ENCODE measurements at regions not wholly inside any gene's neighbourhood (a gene's known extent, or its start where the extent isn't known, plus 50 kb on each side); places are given as distances from the start of the nearest gene placed in this dataset.

DNA sequence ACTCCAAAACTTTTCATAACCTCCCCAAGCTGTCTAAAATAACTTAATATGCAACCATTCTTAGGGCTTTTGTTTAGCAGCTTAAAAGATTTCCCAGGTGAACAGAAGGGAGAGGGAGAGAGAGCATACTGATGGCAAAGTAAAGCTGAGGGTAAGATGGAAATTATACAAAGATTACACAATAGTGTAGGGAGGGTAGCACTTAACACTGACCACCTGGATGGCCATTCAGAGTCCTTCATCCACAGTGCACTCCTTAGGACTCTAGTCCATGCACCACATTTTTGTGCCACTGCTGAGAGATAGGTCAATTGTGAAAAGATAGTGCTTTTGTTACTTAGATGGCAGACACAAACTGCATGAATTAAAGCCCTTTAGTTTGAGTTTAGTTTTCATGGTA lies 574.6 kb downstream of the LMO4 start:
- TF ChIP-seq, protein P1, sequence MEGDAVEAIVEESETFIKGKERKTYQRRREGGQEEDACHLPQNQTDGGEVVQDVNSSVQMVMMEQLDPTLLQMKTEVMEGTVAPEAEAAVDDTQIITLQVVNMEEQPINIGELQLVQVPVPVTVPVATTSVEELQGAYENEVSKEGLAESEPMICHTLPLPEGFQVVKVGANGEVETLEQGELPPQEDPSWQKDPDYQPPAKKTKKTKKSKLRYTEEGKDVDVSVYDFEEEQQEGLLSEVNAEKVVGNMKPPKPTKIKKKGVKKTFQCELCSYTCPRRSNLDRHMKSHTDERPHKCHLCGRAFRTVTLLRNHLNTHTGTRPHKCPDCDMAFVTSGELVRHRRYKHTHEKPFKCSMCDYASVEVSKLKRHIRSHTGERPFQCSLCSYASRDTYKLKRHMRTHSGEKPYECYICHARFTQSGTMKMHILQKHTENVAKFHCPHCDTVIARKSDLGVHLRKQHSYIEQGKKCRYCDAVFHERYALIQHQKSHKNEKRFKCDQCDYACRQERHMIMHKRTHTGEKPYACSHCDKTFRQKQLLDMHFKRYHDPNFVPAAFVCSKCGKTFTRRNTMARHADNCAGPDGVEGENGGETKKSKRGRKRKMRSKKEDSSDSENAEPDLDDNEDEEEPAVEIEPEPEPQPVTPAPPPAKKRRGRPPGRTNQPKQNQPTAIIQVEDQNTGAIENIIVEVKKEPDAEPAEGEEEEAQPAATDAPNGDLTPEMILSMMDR (IDR thresholded peaks at IDR 0.05; ENCODE audit: poor library complexity, severe bottlenecking): no peak
- no peak for ATAC-seq (ENCODE audit: low read depth)
- Histone ChIP-seq H3K4me3 (ENCODE audit: severe bottlenecking) (no peak overlapping the region), H3K36me3 (ENCODE audit: low read depth) (no peaks in the 10 kb centered on the region), H3K9me3 (ENCODE audit: severe bottlenecking) (no peaks in the 10 kb centered on the region), H3K27ac (ENCODE audit: poor library complexity, severe bottlenecking) (no peak overlapping the region), H3K27me3 (ENCODE audit: insufficient read depth, poor library complexity, severe bottlenecking) (no peaks in the 10 kb centered on the region), H3K4me1 (ENCODE audit: insufficient read depth, poor library complexity, severe bottlenecking) (no peaks in the 10 kb centered on the region)
- DNase-seq (ENCODE audit: low spot score): no peak

DNA sequence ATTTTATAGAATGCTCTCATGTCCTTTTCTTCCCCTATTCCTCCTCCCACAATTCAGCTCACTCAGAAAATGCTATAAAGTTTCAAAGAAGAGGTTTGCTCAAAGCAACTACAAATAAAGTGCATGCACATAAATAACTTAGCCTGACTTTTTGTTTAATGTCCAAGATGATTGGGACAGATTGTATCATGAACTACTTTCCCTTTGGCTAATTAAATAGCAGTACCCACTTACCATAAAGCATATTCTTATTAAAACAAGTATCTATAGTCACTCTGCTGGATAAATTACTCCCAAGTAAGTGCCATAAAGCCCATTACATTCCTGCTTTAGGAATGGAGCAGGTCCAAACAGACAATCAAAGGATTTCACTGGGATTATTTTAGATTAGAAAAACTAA lies 576.0 kb downstream of the LMO4 start:
- no peaks in the 10 kb centered on the region for H3K36me3 ChIP-seq (ENCODE audit: low read depth)
- H3K27ac ChIP-seq (ENCODE audit: poor library complexity, severe bottlenecking): no peak overlapping the region
- no peak for DNase-seq (ENCODE audit: low spot score)
- H3K4me1 ChIP-seq (ENCODE audit: insufficient read depth, poor library complexity, severe bottlenecking): no peaks in the 10 kb centered on the region
- H3K4me3 ChIP-seq (ENCODE audit: severe bottlenecking): no peak overlapping the region
- no peaks in the 10 kb centered on the region for H3K9me3 ChIP-seq (ENCODE audit: severe bottlenecking)
- H3K27me3 ChIP-seq (ENCODE audit: insufficient read depth, poor library complexity, severe bottlenecking): no peaks in the 10 kb centered on the region
- no peak for ATAC-seq (ENCODE audit: low read depth)
- TF ChIP-seq, protein P1 (IDR thresholded peaks at IDR 0.05; ENCODE audit: poor library complexity, severe bottlenecking): no peak

DNA sequence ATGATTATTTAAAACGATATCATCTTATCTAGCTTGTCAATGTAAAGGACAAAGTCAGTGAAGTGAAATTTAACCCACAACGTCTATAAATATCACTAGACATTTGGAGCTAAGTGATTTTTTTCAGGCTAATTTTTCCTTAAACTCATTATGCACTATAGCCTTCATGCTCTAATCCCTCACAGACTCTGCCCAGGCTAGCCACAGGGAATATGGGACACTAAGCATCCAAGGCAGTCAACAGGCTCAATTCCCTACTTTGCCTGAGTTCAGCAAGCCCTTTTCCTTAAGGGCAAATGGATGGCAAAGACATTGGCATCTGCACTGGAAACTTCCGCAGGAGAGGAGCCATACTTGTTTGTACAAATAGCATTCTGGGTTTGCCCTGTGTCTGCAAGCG lies 577.0 kb downstream of the LMO4 start:
- DNase-seq (ENCODE audit: low spot score): no peak
- no peak for ATAC-seq (ENCODE audit: low read depth)
- TF ChIP-seq, protein P1 (IDR thresholded peaks at IDR 0.05; ENCODE audit: poor library complexity, severe bottlenecking): no peak
- Histone ChIP-seq H3K27me3 (ENCODE audit: insufficient read depth, poor library complexity, severe bottlenecking) (no peaks in the 10 kb centered on the region), H3K36me3 (ENCODE audit: low read depth) (no peaks in the 10 kb centered on the region), H3K4me3 (ENCODE audit: severe bottlenecking) (no peak overlapping the region), H3K9me3 (ENCODE audit: severe bottlenecking) (no peaks in the 10 kb centered on the region), H3K27ac (ENCODE audit: poor library complexity, severe bottlenecking) (no peak overlapping the region), H3K4me1 (ENCODE audit: insufficient read depth, poor library complexity, severe bottlenecking) (no peaks in the 10 kb centered on the region)

DNA sequence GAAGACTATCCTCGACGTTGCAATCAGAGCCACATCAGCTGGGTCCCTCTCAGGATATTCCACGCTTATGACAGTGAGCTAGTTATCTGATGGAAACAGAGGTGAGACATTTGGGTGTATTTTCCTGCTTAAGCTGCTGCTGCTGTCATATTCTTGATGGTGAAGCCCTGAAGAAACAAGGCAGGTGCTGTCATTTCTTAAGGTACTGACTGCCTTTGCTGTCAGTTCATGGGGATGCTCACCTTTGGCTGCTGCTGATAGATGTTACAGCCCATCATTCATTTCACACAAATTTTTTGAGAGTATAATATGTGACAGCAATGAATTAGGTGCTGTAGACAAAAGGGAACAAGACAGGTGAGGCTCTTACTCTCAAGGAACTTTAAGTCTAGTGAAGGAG lies 577.4 kb downstream of the LMO4 start:
- Histone ChIP-seq H3K4me3 (ENCODE audit: severe bottlenecking) (no peak overlapping the region), H3K27ac (ENCODE audit: poor library complexity, severe bottlenecking) (no peak overlapping the region), H3K9me3 (ENCODE audit: severe bottlenecking) (no peaks in the 10 kb centered on the region), H3K27me3 (ENCODE audit: insufficient read depth, poor library complexity, severe bottlenecking) (no peaks in the 10 kb centered on the region), H3K36me3 (ENCODE audit: low read depth) (no peaks in the 10 kb centered on the region), H3K4me1 (ENCODE audit: insufficient read depth, poor library complexity, severe bottlenecking) (no peaks in the 10 kb centered on the region)
- TF ChIP-seq, protein P1 (IDR thresholded peaks at IDR 0.05; ENCODE audit: poor library complexity, severe bottlenecking): no peak
- DNase-seq (ENCODE audit: low spot score) (no peak), ATAC-seq (ENCODE audit: low read depth) (no peak)

DNA sequence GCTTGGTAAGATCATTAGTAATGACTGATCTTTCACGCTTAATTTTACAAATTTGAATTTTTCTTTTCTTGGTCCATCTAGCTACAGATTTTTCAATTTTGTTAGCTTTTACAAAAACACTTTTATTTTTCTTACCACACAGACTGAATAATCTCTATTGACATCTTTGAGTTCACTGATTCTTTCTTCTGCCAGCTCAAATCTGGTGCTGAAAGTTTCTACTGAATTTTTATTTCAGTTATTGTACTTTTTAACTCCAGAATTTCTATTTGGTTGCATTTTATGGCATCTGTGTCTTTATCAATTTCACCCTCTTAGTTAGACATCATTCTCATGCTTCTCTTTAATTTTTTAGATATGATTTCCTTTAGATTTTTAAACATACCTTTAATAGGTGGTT lies 584.7 kb downstream of the LMO4 start:
- H3K36me3 ChIP-seq (ENCODE audit: low read depth): no peaks in the 10 kb centered on the region
- DNase-seq (ENCODE audit: low spot score) (no peak), ATAC-seq (ENCODE audit: low read depth) (no peak)
- no peaks in the 10 kb centered on the region for H3K9me3 ChIP-seq (ENCODE audit: severe bottlenecking)
- H3K4me3 ChIP-seq (ENCODE audit: severe bottlenecking): no peak overlapping the region
- no peaks in the 10 kb centered on the region for H3K4me1 ChIP-seq (ENCODE audit: insufficient read depth, poor library complexity, severe bottlenecking)
- no peaks in the 10 kb centered on the region for H3K27me3 ChIP-seq (ENCODE audit: insufficient read depth, poor library complexity, severe bottlenecking)
- TF ChIP-seq, protein P1 (IDR thresholded peaks at IDR 0.05; ENCODE audit: poor library complexity, severe bottlenecking): no peak
- no peak overlapping the region for H3K27ac ChIP-seq (ENCODE audit: poor library complexity, severe bottlenecking)

All from RWPE2 (cell line).